ENCODE measurements at regions not wholly inside any gene's neighbourhood (a gene's known extent, or its start where the extent isn't known, plus 50 kb on each side); places are given as distances from the start of the nearest gene placed in this dataset.

DNA sequence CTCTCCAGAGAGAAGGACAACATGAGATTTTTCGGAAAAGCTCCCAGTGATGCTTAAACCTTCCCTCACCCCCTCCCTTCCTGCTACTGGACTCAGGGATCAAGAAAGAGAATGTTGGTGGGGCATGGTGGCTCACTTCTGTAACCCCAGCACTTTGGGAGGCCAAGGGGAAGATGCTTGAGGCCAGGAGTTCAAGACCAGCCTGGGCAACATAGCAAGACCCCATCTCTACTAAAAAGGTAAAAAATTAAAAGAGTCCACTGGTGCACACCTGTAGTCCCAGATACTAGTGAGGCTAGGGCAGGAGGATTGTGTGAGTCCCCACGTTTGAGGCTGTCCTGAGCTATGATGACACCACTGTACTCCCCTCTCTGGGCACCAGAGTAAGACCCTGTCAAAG lies 162.9 kb upstream of the RAB4A start:
- TF ChIP-seq, protein P1, sequence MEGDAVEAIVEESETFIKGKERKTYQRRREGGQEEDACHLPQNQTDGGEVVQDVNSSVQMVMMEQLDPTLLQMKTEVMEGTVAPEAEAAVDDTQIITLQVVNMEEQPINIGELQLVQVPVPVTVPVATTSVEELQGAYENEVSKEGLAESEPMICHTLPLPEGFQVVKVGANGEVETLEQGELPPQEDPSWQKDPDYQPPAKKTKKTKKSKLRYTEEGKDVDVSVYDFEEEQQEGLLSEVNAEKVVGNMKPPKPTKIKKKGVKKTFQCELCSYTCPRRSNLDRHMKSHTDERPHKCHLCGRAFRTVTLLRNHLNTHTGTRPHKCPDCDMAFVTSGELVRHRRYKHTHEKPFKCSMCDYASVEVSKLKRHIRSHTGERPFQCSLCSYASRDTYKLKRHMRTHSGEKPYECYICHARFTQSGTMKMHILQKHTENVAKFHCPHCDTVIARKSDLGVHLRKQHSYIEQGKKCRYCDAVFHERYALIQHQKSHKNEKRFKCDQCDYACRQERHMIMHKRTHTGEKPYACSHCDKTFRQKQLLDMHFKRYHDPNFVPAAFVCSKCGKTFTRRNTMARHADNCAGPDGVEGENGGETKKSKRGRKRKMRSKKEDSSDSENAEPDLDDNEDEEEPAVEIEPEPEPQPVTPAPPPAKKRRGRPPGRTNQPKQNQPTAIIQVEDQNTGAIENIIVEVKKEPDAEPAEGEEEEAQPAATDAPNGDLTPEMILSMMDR (IDR thresholded peaks at IDR 0.05; ENCODE audit: poor library complexity), result no peak
- TF ChIP-seq EZH2 (IDR thresholded peaks at IDR 0.05; ENCODE audit: borderline replicate concordance) (no peak), EZH2phosphoT487 (IDR thresholded peaks at IDR 0.05; ENCODE audit: low read depth, severe bottlenecking, unreplicated experiment) (no peak)

All from hepatocyte (in vitro differentiated cells).